Cardiac fibroblast (primary cell): ENCODE measurements at regions not wholly inside any gene's neighbourhood (a gene's known extent, or its start where the extent isn't known, plus 50 kb on each side); places are given as distances from the start of the nearest gene placed in this dataset.
A peak's percentile ranks its signal among the peaks of the same experiment; 100 is the strongest.

Experiments used
- DNase-seq, 2 donors: peaks; one replicate each; pipeline versions ENCODE4 v3.0.0 to v3.0.0-alpha.2; 2010; ENCODE audit warnings: low read depth in 2 of 2
- H3K4me3 ChIP-seq, 2 donors: replicated peaks in 1 of 2; 1 replicate in 1 of 2; 2 replicates in 1 of 2; pipeline ENCODE4 v1.5.1; 2011; ENCODE audit warnings: low read depth in 2 of 2, low read length in 2 of 2, mild to moderate bottlenecking in 2 of 2, moderate library complexity in 1 of 2
- TF ChIP-seq, protein P1 (sequence below): IDR thresholded peaks from one replicate; pipeline ENCODE4 v1.5.1; 2011; ENCODE audit warnings: low read depth, mild to moderate bottlenecking, low read length, inconsistent platforms

DNA sequence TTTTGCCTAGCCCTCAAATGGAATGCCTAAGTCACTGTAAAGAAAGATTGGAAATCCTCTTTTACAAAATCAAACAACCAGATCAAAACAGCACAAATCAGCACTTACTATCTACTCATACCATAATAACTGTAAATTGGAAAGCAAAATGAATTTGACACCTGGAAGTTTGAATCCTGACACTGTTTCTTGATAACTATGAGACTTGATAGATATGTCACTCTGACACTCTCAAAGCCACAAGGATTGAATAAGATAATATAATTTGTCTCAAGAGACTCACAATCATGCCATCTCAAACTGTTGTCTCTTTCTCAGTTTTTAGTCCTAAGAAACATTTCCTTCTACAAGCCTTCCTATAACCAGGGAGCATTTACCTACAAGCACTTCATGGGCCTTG is 302.6 kb upstream of the DIAPH2 start:
- no peak for DNase-seq
- TF ChIP-seq, protein P1, sequence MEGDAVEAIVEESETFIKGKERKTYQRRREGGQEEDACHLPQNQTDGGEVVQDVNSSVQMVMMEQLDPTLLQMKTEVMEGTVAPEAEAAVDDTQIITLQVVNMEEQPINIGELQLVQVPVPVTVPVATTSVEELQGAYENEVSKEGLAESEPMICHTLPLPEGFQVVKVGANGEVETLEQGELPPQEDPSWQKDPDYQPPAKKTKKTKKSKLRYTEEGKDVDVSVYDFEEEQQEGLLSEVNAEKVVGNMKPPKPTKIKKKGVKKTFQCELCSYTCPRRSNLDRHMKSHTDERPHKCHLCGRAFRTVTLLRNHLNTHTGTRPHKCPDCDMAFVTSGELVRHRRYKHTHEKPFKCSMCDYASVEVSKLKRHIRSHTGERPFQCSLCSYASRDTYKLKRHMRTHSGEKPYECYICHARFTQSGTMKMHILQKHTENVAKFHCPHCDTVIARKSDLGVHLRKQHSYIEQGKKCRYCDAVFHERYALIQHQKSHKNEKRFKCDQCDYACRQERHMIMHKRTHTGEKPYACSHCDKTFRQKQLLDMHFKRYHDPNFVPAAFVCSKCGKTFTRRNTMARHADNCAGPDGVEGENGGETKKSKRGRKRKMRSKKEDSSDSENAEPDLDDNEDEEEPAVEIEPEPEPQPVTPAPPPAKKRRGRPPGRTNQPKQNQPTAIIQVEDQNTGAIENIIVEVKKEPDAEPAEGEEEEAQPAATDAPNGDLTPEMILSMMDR = no peak
- H3K4me3 ChIP-seq = no peak overlapping the region

DNA sequence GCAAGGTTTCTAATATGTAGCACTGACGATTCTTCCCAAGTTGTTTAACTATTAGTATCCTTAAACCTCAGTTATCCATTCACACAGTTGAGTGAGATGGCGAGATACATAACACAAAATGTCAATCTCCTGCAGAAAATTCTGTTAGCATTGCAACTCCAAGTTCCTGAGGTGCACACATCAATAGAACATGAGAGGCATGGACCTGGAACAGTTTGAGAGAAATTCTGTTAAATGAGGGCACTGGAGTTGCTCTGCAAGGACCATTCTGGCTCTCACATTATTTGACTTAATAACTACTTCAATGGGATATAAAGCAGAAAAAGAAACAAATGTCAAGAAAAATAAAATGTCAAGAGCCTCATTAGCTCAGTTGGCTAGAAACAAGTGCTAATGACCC is 301.2 kb upstream of the DIAPH2 start:
- TF ChIP-seq, protein P1 = no peak
- no peak overlapping the region for H3K4me3 ChIP-seq
- DNase-seq = no peak

DNA sequence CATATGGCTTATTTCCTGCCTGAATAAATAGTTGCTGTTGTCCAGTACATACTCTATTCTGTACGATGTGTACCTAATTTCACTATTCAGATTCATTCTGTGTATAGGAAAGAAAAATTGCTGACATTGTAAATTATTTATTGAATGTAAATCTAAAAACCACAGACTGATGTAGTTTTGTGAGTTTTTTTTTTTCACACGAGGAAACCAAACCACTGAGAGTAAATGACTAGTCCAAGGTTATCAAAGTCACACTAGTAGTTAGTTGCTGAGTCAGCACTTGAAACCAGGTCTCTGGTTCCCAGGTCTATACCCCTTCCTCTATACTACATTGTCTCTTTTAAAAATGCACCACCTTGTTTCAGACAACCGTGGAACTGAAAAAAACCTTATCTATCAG is 298.3 kb upstream of the DIAPH2 start:
- no peak overlapping the region for H3K4me3 ChIP-seq
- TF ChIP-seq, protein P1 = no peak
- DNase-seq = no peak

DNA sequence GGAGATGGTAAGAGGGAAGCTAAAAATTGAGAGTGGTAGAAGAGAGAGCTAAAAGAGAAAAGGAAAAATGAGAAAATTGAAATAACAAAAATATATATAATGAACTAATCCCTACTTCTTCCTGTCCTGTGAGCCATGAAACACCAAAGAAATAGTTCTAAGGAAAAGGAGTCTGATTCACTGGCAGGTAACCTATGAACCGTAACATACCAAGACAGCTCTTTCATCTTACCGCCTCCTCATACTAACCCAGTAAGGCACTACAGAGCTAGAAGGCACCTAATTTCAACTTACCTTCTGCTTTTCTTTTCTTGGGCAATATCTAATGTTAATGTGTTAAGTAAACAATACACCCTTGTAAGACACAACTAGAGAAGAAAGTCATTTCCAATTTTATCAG is 297.7 kb upstream of the DIAPH2 start:
- TF ChIP-seq, protein P1 = no peak
- DNase-seq = no peak
- H3K4me3 ChIP-seq = no peak overlapping the region

DNA sequence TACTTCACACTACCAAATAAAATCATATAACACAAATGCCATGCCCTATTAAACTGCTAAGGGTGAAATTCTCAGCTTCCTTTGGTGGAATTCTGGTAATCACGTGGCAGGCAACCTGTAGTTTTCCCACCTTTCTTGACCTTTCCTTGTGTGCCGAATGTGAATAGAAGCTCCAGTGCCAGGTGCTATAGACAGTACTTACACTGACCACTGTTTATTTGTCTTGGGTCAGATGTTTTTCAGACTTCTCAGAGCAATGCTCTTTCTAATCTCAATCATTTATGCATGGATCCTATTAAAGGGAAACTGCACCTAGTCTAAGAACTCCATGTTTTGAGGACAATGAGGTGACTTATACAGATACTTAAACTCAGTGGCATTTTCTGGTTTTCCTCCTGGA is 296.8 kb upstream of the DIAPH2 start:
- H3K4me3 ChIP-seq = no peak overlapping the region
- no peak for DNase-seq
- TF ChIP-seq, protein P1 = no peak

DNA sequence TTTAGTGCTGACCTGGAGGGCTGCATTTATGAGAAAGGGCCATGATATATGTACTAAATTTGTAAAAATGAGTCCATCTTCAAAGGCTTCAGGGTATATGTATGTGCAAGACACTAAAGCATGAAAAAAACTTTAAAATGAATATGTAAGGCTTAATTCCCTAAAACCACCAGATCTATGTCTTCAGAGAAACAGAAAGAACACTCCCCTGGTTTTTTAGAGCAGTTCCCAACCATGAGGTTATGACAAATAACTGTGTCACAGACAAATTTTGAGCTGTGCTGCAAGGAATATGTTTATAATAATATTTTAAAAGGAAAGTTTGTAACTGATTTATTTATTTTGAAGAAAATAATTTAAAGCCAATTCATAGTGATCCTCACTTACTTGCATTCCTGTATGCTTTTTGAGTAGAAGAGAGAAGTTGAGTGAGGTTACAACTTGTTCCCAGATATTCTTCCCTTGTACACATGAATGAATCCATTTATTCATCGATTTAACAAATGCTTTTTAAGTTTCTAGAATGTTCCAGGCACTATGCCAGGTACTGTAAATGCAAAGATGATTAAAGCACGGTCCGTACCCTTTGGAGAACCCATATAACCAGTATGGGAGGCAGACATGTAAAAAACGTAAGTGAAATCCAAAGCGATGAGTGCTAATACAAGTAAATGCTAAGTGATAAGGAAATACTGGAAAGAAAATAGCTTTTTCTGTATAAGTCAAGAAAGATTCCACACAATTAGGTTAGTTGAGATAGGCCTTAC is 295.2 kb upstream of the DIAPH2 start:
- no peak overlapping the region for H3K4me3 ChIP-seq
- TF ChIP-seq, protein P1 = no peak
- peak; percentile 10 to 31 for DNase-seq

DNA sequence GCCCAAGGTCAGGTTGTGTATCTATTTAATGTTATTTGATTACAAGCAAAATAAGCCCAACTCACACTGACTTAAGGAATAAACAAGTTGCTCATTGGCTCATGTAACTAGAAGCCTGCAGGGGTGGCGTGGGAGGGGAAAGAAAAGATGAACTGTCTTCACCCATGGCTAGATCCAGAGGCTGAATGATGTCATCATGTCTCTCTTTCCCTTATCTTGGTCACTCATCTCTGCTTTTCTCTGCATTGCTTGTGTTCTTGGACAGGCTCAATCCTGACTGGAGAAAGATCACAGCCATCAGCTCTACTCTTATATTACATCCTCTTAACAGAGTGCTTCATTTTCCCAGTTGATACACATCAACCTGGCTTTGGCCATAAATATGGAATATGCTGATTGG is 290.0 kb upstream of the DIAPH2 start:
- TF ChIP-seq, protein P1 = no peak
- H3K4me3 ChIP-seq = no peak overlapping the region
- DNase-seq = no peak
